ENCODE measurements at regions not wholly inside any gene's neighbourhood (a gene's known extent, or its start where the extent isn't known, plus 50 kb on each side); places are given as distances from the start of the nearest gene placed in this dataset.

GRCh38 chr16:77564791-77565390 lies 130.1 kb upstream of the ADAMTS18 start:
- TF ChIP-seq CTCF (IDR thresholded peaks at IDR 0.05) (no peak), MAZ (IDR thresholded peaks at IDR 0.05; ENCODE audit: borderline replicate concordance, low read depth, low read length) (no peak), JUN (IDR thresholded peaks at IDR 0.05) (no peak), FOSL2 (IDR thresholded peaks at IDR 0.05) (no peak), FOSL2 (CRISPR knock-in tag; IDR thresholded peaks at IDR 0.05) (no peak), POLR2A (IDR thresholded peaks at IDR 0.05; ENCODE audit: low read length) (no peak), SREBF2 (IDR thresholded peaks at IDR 0.05) (no peak), HDAC2 (IDR thresholded peaks at IDR 0.05) (no peak), CHD2 (IDR thresholded peaks at IDR 0.05; ENCODE audit: low read length, partially characterized antibody) (no peak), RARB (CRISPR knock-in tag; IDR thresholded peaks at IDR 0.05) (no peak), SMC3 (IDR thresholded peaks at IDR 0.05) (no peak), BCL3 (IDR thresholded peaks at IDR 0.05) (no peak)
- TF ChIP-seq, protein P1, sequence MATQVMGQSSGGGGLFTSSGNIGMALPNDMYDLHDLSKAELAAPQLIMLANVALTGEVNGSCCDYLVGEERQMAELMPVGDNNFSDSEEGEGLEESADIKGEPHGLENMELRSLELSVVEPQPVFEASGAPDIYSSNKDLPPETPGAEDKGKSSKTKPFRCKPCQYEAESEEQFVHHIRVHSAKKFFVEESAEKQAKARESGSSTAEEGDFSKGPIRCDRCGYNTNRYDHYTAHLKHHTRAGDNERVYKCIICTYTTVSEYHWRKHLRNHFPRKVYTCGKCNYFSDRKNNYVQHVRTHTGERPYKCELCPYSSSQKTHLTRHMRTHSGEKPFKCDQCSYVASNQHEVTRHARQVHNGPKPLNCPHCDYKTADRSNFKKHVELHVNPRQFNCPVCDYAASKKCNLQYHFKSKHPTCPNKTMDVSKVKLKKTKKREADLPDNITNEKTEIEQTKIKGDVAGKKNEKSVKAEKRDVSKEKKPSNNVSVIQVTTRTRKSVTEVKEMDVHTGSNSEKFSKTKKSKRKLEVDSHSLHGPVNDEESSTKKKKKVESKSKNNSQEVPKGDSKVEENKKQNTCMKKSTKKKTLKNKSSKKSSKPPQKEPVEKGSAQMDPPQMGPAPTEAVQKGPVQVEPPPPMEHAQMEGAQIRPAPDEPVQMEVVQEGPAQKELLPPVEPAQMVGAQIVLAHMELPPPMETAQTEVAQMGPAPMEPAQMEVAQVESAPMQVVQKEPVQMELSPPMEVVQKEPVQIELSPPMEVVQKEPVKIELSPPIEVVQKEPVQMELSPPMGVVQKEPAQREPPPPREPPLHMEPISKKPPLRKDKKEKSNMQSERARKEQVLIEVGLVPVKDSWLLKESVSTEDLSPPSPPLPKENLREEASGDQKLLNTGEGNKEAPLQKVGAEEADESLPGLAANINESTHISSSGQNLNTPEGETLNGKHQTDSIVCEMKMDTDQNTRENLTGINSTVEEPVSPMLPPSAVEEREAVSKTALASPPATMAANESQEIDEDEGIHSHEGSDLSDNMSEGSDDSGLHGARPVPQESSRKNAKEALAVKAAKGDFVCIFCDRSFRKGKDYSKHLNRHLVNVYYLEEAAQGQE (IDR thresholded peaks at IDR 0.05): no peak
